Kidney (tissue), 13 donors: ENCODE measurements at regions not wholly inside any gene's neighbourhood (a gene's known extent, or its start where the extent isn't known, plus 50 kb on each side); places are given as distances from the start of the nearest gene placed in this dataset.
A peak's percentile ranks its signal among the peaks of the same experiment; 100 is the strongest.

Experiments used
- DNase-seq, 5 donors: peaks; one replicate each; pipeline ENCODE4 v3.0.0-alpha.2; 2013 to 2020
- FAIRE-seq: peaks from 2 replicates; lab custom pipeline; 2012; peaks lifted over from hg19 to GRCh38; lab: Jason Lieb, UNC
- H3K27ac ChIP-seq, 2 donors: one replicate each; pipeline ENCODE4 v1.7.0; 2013; ENCODE audit warnings: low read depth in 2 of 2, low read length in 2 of 2, inconsistent platforms in 1 of 2
- H3K27me3 ChIP-seq: one replicate; pipeline ENCODE4 v1.7.1; 2013; ENCODE audit warnings: low read length, inconsistent platforms; ENCODE audit not compliant: control insufficient read depth, insufficient read depth
- H3K36me3 ChIP-seq, 3 donors: one replicate each; pipeline versions ENCODE4 v1.7.0 to v1.7.1; 2013; ENCODE audit warnings: low read length in 3 of 3, control low read depth in 1 of 3, inconsistent platforms in 1 of 3; ENCODE audit not compliant: insufficient read depth in 3 of 3, control insufficient read depth in 2 of 3
- H3K4me1 ChIP-seq, 3 donors: one replicate each; pipeline versions ENCODE4 v1.7.0 to v1.7.1; 2013; ENCODE audit warnings: low read length in 3 of 3, inconsistent platforms in 1 of 3, low read depth in 1 of 3; ENCODE audit not compliant: control insufficient read depth in 2 of 3, insufficient read depth in 2 of 3
- H3K4me3 ChIP-seq, 3 donors: one replicate each; pipeline versions ENCODE4 v1.7.0 to v1.8.1; 2013; ENCODE audit warnings: low read length in 3 of 3, control low read depth in 1 of 3, inconsistent platforms in 1 of 3
- H3K9ac ChIP-seq, 3 donors: one replicate each; pipeline versions ENCODE4 v1.7.0 to v1.7.1; 2013; ENCODE audit warnings: low read length in 3 of 3, control low read depth in 1 of 3, inconsistent platforms in 1 of 3
- H3K9me3 ChIP-seq, 3 donors: one replicate each; pipeline versions ENCODE4 v1.7.0 to v1.7.1; 2013; ENCODE audit warnings: low read length in 3 of 3, control low read depth in 1 of 3, inconsistent platforms in 1 of 3; ENCODE audit not compliant: control insufficient read depth in 2 of 3, insufficient read depth in 1 of 3
- intact Hi-C: fragments of 100-400 bp; cut with DNase I; formaldehyde crosslinking; loops from one replicate; pipeline ENCODE4 v1.11.1; 2022
- TF ChIP-seq, protein P1 (sequence below): IDR thresholded peaks from 3 replicates; pipeline ENCODE4 v1.5.1; 2012; ENCODE audit warnings: mild to moderate bottlenecking, moderate library complexity, borderline replicate concordance; ENCODE audit not compliant: insufficient read depth; ENCODE audit errors: extremely low read depth
- donor health status: control.
- donor health status: control.
- donor health status: control.
- donor health status: control.
- donor health status: control.
- donor health status: DM: yes; HTN: yes; CAD: no.
- donor health status: Normal renal cell carcinoma (clear cell type).

GRCh38 chr11:114821621-114822412 lies 143.5 kb downstream of the NXPE2 start:
- intact Hi-C loops, result no loop called here
- FAIRE-seq (no peak), DNase-seq (no peak)
- peaks cover 0 to 5% (median 0%) of the 10 kb centered on the region in 3 donors for H3K9me3 ChIP-seq
- H3K4me1 ChIP-seq, result no peaks in the 10 kb centered on the region
- H3K27ac ChIP-seq, result no peak overlapping the region
- TF ChIP-seq, protein P1, sequence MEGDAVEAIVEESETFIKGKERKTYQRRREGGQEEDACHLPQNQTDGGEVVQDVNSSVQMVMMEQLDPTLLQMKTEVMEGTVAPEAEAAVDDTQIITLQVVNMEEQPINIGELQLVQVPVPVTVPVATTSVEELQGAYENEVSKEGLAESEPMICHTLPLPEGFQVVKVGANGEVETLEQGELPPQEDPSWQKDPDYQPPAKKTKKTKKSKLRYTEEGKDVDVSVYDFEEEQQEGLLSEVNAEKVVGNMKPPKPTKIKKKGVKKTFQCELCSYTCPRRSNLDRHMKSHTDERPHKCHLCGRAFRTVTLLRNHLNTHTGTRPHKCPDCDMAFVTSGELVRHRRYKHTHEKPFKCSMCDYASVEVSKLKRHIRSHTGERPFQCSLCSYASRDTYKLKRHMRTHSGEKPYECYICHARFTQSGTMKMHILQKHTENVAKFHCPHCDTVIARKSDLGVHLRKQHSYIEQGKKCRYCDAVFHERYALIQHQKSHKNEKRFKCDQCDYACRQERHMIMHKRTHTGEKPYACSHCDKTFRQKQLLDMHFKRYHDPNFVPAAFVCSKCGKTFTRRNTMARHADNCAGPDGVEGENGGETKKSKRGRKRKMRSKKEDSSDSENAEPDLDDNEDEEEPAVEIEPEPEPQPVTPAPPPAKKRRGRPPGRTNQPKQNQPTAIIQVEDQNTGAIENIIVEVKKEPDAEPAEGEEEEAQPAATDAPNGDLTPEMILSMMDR, result no peak
- H3K36me3 ChIP-seq, result no peaks in the 10 kb centered on the region
- no peak overlapping the region for H3K9ac ChIP-seq
- H3K4me3 ChIP-seq, result no peak overlapping the region
- no peaks in the 10 kb centered on the region for H3K27me3 ChIP-seq

- H3K36me3 ChIP-seq, result no peaks in the 10 kb centered on the region
- intact Hi-C loops, result no loop called here
- H3K9me3 ChIP-seq, result peaks cover 0 to 5% (median 0%) of the 10 kb centered on the region in 3 donors
- no peak overlapping the region for H3K27ac ChIP-seq
- H3K4me1 ChIP-seq, result no peaks in the 10 kb centered on the region
- DNase-seq, result no peak
- no peaks in the 10 kb centered on the region for H3K27me3 ChIP-seq
- H3K4me3 ChIP-seq, result no peak overlapping the region
- TF ChIP-seq, protein P1, result no peak
- no peak for FAIRE-seq
- H3K9ac ChIP-seq, result no peak overlapping the region
Observed at GRCh38 chr11:114826910-114827442, 148.6 kb downstream of the NXPE2 start.

DNA sequence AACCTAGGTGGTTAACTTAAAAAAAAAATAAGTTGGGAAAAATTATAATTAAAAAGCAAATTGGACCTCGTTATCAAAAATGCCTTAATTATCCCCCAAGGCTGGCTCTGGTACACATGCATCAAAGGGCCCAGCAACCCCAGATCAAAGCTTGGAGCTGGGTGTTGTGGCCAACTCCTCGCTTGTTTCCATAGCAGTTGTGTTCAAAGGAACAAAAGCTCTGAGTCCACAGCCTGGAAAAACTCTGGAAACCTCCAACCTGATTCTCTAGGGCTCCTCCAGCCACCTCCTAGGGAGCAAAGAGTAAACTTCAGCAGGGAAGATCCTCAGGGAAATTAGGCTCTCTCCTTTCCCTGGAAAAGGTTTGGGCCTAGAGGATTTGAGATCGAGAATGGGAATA lies 149.4 kb downstream of the NXPE2 start:
- Histone ChIP-seq H3K27ac (no peak overlapping the region), H3K9me3 (peaks cover 0 to 5% (median 0%) of the 10 kb centered on the region in 3 donors), H3K36me3 (no peaks in the 10 kb centered on the region), H3K4me1 (no peaks in the 10 kb centered on the region), H3K27me3 (no peaks in the 10 kb centered on the region), H3K4me3 (no peak overlapping the region), H3K9ac (no peak overlapping the region)
- TF ChIP-seq, protein P1, result no peak
- intact Hi-C loops, result no loop called here
- FAIRE-seq (no peak), DNase-seq (peak in 2 of 5 donors; percentile 4 to 17)
